ENCODE measurements at regions not wholly inside any gene's neighbourhood (a gene's known extent, or its start where the extent isn't known, plus 50 kb on each side); places are given as distances from the start of the nearest gene placed in this dataset.
"Not testable (repeated sequence)": the region's sequence is repeated elsewhere in the genome, so short reads cannot be mapped to it uniquely, and the experiment has no call there.

GRCh38 chr2:176577054-176577453 lies 307.8 kb downstream of the MTX2 start:
- Histone ChIP-seq H3K9me3 (no peaks in the 10 kb centered on the region), H3K4me3 (no peak overlapping the region), H3K4me1 (no peaks in the 10 kb centered on the region), H3K36me3 (no peaks in the 10 kb centered on the region), H3K27ac (no peak overlapping the region), H3K27me3 (peaks cover 0 to 9% (median 0%) of the 10 kb centered on the region in 3 donors)
- 38 to 72% (median 47%) methylated on average over 1 of the region's 1 CpG for WGBS, 5 donors
- TF ChIP-seq POLR2AphosphoS5 (IDR thresholded peaks at IDR 0.05), result no peak
- TF ChIP-seq EP300 (IDR thresholded peaks at IDR 0.05), result no peak
- no peak for TF ChIP-seq CTCF (IDR thresholded peaks at IDR 0.05)
- no peak for TF ChIP-seq POLR2A (IDR thresholded peaks at IDR 0.05)
- intact Hi-C loops (cut with DNase I; ENCODE audit: low total_unique reads), result no loop called here
- no peak for DNase-seq

- H3K36me3 ChIP-seq; DNase-seq; H3K9me3 ChIP-seq; H3K27ac ChIP-seq; H3K4me1 ChIP-seq; H3K27me3 ChIP-seq; intact Hi-C loops (cut with DNase I; ENCODE audit: low total_unique reads); H3K4me3 ChIP-seq: not testable (repeated sequence)
- 85 to 97% (median 87%) methylated on average over 4 of the region's 4 CpGs for WGBS, 5 donors
Measured at GRCh38 chr2:176578292-176578691, 309.1 kb downstream of the MTX2 start.

DNA sequence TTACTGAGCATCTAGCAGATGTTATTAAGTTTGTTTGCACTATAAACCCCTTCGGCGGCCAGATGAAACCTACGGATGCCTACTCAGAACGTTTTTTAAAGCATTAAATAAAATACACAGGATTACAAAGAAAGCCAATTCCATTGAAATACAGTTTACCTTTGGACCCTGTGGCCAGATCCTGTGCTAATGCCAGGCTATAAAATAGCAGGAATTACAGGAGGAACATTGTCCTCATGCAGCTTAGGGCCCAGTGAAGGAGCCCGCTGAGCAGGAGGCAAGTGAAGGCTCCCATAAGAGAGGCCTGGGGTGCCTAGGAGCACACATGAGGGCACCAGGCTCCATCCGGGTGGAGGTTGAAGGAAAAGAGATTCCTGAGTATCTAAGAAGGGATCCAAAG lies 310.4 kb downstream of the MTX2 start:
- intact Hi-C loops (cut with DNase I; ENCODE audit: low total_unique reads), result no loop called here
- Histone ChIP-seq H3K27ac (no peak overlapping the region), H3K9me3 (no peaks in the 10 kb centered on the region), H3K4me1 (no peaks in the 10 kb centered on the region), H3K27me3 (no peaks in the 10 kb centered on the region), H3K36me3 (no peaks in the 10 kb centered on the region), H3K4me3 (no peak overlapping the region)
- TF ChIP-seq EP300 (IDR thresholded peaks at IDR 0.05) (no peak), POLR2AphosphoS5 (IDR thresholded peaks at IDR 0.05) (no peak), CTCF (IDR thresholded peaks at IDR 0.05) (no peak), POLR2A (IDR thresholded peaks at IDR 0.05) (no peak)
- 75 to 85% (median 84%) methylated on average over 6 of the region's 6 CpGs for WGBS, 5 donors
- DNase-seq, result no peak

- no peak overlapping the region for H3K27ac ChIP-seq
- WGBS, 5 donors, result 67 to 71% (median 71%) methylated on average over 4 of the region's 4 CpGs
- intact Hi-C loops (cut with DNase I; ENCODE audit: low total_unique reads), result no loop called here
Measured at GRCh38 chr2:176581557-176582165, 312.4 kb downstream of the MTX2 start.

More at GRCh38 chr2:176581557-176582165, 312.4 kb downstream of the MTX2 start:
- no peaks in the 10 kb centered on the region for H3K36me3 ChIP-seq
- H3K9me3 ChIP-seq, result no peaks in the 10 kb centered on the region
- TF ChIP-seq POLR2A (IDR thresholded peaks at IDR 0.05) (no peak), EP300 (IDR thresholded peaks at IDR 0.05) (no peak), CTCF (IDR thresholded peaks at IDR 0.05) (no peak), POLR2AphosphoS5 (IDR thresholded peaks at IDR 0.05) (no peak)
- no peak overlapping the region for H3K4me3 ChIP-seq
- H3K4me1 ChIP-seq, result no peaks in the 10 kb centered on the region
- DNase-seq, result no peak
- no peaks in the 10 kb centered on the region for H3K27me3 ChIP-seq

All from stomach (tissue), 8 donors.